Natural killer cell (primary cell): ENCODE measurements at regions not wholly inside any gene's neighbourhood (a gene's known extent, or its start where the extent isn't known, plus 50 kb on each side); places are given as distances from the start of the nearest gene placed in this dataset.
"Not testable (repeated sequence)": the region's sequence is repeated elsewhere in the genome, so short reads cannot be mapped to it uniquely, and the experiment has no call there.

Source experiments
- ATAC-seq, 3 donors: fragments of 150-1000 bp in 2 of 3; fragments of 200-7000 bp in 1 of 3; cut with Tn5 transposase; 1 replicate in 1 of 3; 2 replicates in 2 of 3; pipeline ENCODE4 v1.10.0; 2021; ENCODE audit warnings: mild to moderate bottlenecking in 2 of 3, moderate library complexity in 2 of 3
- DNase-seq, 2 donors: peaks; one replicate each; pipeline versions ENCODE4 v3.0.0 to v3.0.0-alpha.2; 2013 to 2021; ENCODE audit warnings: mixed read lengths in 1 of 2
- H3K27ac ChIP-seq: one replicate; pipeline ENCODE4 v1.5.1; 2013; ENCODE audit warnings: mild to moderate bottlenecking, low read length
- H3K27me3 ChIP-seq: one replicate; pipeline ENCODE4 v1.6.1; 2013; ENCODE audit warnings: low read length; ENCODE audit not compliant: control insufficient read depth, insufficient read depth
- H3K36me3 ChIP-seq: one replicate; pipeline ENCODE4 v1.6.1; 2013; ENCODE audit warnings: low read length; ENCODE audit not compliant: control insufficient read depth, insufficient read depth
- H3K4me1 ChIP-seq: one replicate; pipeline ENCODE4 v1.6.1; 2013; ENCODE audit warnings: low read length; ENCODE audit not compliant: control insufficient read depth, insufficient read depth
- H3K4me3 ChIP-seq: one replicate; pipeline ENCODE4 v1.5.1; 2013; ENCODE audit warnings: low read length
- H3K9me3 ChIP-seq: one replicate; pipeline ENCODE4 v1.6.1; 2013; ENCODE audit warnings: low read length; ENCODE audit not compliant: control insufficient read depth, insufficient read depth
- H3K27ac Mint-ChIP-seq, 2 donors: one replicate each; pipeline ENCODE4 v1.8.0; 2022; ENCODE audit warnings: mild to moderate bottlenecking in 2 of 2, mixed read lengths in 2 of 2, moderate library complexity in 1 of 2
- H3K27me3 Mint-ChIP-seq, 2 donors: one replicate each; pipeline ENCODE4 v1.8.0; 2022; ENCODE audit warnings: low read depth in 2 of 2, mixed read lengths in 2 of 2
- H3K36me3 Mint-ChIP-seq: one replicate; pipeline ENCODE4 v1.8.0; 2022; ENCODE audit warnings: mixed read lengths
- H3K4me1 Mint-ChIP-seq, 2 donors: one replicate each; pipeline ENCODE4 v1.8.0; 2022; ENCODE audit warnings: mixed read lengths in 2 of 2
- H3K4me3 Mint-ChIP-seq: one replicate; pipeline ENCODE4 v1.8.0; 2022; ENCODE audit warnings: mild to moderate bottlenecking, moderate library complexity, mixed read lengths
- H3K9me3 Mint-ChIP-seq, 2 donors: one replicate each; pipeline ENCODE4 v1.8.0; 2022; ENCODE audit warnings: mixed read lengths in 2 of 2
- WGBS: methylation state at CpG from one replicate; pipeline ENCODE4 v1.1.7; 2013; ENCODE audit warnings: missing lambda C conversion rate; ENCODE audit not compliant: insufficient coverage; 5-methylcytosine and 5-hydroxymethylcytosine counted together
- intact Hi-C: fragments of 100-400 bp; cut with micrococcal nuclease; formaldehyde crosslinking; loops from one replicate; pipeline ENCODE4 v1.14.2; 2022
- TF ChIP-seq, protein P1 (sequence below): fragments of 200-600 bp; IDR thresholded peaks from one replicate; pipeline ENCODE4 v1.8.0; 2022; ENCODE audit warnings: antibody characterized with exemption

DNA sequence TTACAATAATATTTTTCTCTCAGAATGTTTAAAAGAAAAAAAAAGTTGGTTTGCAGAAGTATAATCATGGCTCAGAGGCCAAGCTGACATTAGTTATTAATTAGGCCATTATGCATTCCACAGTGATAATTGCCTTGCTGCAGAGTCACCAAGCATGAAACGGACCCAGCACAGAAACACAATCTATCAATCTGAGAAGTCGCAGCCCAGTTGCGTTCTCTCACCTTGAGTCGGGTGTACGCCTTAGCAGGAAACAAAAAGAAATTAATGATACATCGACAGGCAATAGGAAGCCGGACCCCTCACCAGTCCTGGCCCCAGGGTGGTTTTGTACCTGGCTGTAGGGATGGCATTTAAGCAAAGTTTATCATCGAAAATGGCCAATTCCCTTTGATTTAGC is 129.7 kb downstream of the PHETA1 start:
- Histone ChIP-seq H3K4me3 (no peak overlapping the region), H3K4me1 (no peaks in the 10 kb centered on the region), H3K36me3 (no peaks in the 10 kb centered on the region), H3K9me3 (no peaks in the 10 kb centered on the region), H3K27me3 (no peaks in the 10 kb centered on the region), H3K27ac (no peak overlapping the region)
- no peak overlapping the region for H3K27ac Mint-ChIP-seq
- H3K4me1 Mint-ChIP-seq, result no peaks in the 10 kb centered on the region
- no peak overlapping the region for H3K4me3 Mint-ChIP-seq
- WGBS, result 85% methylated on average over 7 of the region's 8 CpGs
- TF ChIP-seq, protein P1, sequence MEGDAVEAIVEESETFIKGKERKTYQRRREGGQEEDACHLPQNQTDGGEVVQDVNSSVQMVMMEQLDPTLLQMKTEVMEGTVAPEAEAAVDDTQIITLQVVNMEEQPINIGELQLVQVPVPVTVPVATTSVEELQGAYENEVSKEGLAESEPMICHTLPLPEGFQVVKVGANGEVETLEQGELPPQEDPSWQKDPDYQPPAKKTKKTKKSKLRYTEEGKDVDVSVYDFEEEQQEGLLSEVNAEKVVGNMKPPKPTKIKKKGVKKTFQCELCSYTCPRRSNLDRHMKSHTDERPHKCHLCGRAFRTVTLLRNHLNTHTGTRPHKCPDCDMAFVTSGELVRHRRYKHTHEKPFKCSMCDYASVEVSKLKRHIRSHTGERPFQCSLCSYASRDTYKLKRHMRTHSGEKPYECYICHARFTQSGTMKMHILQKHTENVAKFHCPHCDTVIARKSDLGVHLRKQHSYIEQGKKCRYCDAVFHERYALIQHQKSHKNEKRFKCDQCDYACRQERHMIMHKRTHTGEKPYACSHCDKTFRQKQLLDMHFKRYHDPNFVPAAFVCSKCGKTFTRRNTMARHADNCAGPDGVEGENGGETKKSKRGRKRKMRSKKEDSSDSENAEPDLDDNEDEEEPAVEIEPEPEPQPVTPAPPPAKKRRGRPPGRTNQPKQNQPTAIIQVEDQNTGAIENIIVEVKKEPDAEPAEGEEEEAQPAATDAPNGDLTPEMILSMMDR, result no peak
- DNase-seq, result no peak
- ATAC-seq, result no peak
- H3K27me3 Mint-ChIP-seq, result peaks cover 3 to 14% of the 10 kb centered on the region in 2 donors
- no peaks in the 10 kb centered on the region for H3K9me3 Mint-ChIP-seq
- intact Hi-C loops, result no loop called here
- no peaks in the 10 kb centered on the region for H3K36me3 Mint-ChIP-seq

DNA sequence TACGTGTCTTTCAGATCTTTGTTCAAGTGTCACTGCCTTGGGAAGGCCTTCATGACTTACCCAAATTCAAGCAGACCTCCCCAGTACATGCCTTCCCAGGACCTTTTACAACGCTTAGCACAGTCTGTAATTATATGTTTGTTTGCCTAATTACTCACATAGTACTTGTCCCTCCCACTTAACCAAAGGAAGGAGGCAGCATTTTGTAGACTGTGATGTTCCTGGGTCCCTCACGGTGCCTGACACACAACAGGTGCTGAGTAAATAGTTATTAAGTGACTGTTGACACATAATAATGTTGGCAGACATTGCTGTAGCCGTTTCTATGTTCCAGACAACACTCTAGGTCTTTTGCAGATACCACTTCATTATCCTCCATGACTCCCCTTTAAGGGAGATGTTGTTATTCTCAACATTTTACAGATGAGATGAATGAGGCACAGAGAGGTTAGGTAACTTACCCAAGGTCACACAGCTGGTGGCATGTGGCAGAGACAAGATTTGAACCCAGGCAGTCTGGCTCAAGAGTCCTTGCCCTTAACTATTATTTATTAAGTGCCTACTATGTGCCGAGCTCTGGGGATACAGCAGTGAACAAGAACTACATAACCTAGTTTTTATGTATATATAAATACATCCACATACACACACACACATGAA is 130.7 kb downstream of the PHETA1 start:
- 79% methylated on average over 4 of the region's 5 CpGs for WGBS
- H3K27ac ChIP-seq, result no peak overlapping the region
- Mint-ChIP-seq H3K4me3 (no peak overlapping the region), H3K27ac (no peak overlapping the region), H3K9me3 (no peaks in the 10 kb centered on the region), H3K27me3 (peaks cover 6 to 14% of the 10 kb centered on the region in 2 donors), H3K4me1 (no peaks in the 10 kb centered on the region), H3K36me3 (no peaks in the 10 kb centered on the region)
- TF ChIP-seq, protein P1, result no peak
- H3K4me3 ChIP-seq, result no peak overlapping the region
- DNase-seq, result no peak
- no peaks in the 10 kb centered on the region for H3K9me3 ChIP-seq
- no peak for ATAC-seq
- no peaks in the 10 kb centered on the region for H3K4me1 ChIP-seq
- H3K36me3 ChIP-seq, result no peaks in the 10 kb centered on the region
- intact Hi-C loops, result no loop called here
- no peaks in the 10 kb centered on the region for H3K27me3 ChIP-seq

DNA sequence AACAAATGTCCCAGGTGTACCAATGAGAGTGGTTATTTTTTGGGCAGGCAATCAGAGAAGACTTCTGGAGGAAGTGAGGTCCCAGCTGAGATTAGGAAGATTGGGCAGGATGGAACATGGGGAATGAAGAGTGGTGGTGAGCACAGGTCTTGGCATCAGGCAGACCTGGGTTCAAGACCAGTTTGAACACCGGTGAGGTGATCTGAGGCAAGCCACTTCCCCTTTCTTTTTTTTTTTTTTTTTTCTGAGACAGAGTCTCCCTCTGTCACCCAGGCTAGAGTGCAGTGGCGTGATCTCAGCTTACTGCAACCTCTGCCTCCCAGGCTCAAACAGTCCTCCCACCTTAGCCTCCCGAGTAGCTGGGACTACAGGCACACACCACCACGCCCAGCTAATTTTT is 134.4 kb downstream of the PHETA1 start:
- H3K36me3 ChIP-seq, H3K27me3 Mint-ChIP-seq, H3K4me3 ChIP-seq, H3K9me3 Mint-ChIP-seq, H3K9me3 ChIP-seq, intact Hi-C loops, H3K4me1 ChIP-seq, DNase-seq, H3K4me1 Mint-ChIP-seq, H3K36me3 Mint-ChIP-seq, H3K4me3 Mint-ChIP-seq, H3K27me3 ChIP-seq, H3K27ac Mint-ChIP-seq, ATAC-seq, H3K27ac ChIP-seq: not testable (repeated sequence)
- 57% methylated on average over 2 of the region's 4 CpGs for WGBS

DNA sequence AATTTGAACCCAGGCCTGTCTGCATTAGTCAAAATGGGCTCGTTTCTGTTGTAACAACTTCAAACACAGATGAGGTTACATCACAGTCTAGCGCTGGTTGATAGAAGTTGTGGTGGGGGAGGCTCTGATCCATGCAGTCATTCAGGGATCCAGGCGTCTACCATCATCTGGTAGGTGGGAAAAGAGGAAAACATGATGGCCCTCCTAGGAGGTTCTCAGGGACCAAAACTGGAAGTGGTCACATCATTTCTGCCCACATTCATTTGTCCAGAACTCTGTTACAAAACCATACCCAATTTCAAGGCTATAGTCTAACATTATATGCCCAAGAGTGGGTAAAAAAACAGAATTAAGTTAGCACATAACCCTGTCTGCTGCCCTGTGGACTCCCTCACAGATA is 135.1 kb downstream of the PHETA1 start:
- Mint-ChIP-seq H3K4me1 (no peaks in the 10 kb centered on the region), H3K27ac (no peak overlapping the region), H3K9me3 (no peaks in the 10 kb centered on the region), H3K36me3 (no peaks in the 10 kb centered on the region), H3K4me3 (no peak overlapping the region), H3K27me3 (peaks cover 6 to 9% of the 10 kb centered on the region in 2 donors)
- WGBS, result 96% methylated on average over 3 of the region's 3 CpGs
- TF ChIP-seq, protein P1, result no peak
- DNase-seq, result no peak
- no peaks in the 10 kb centered on the region for H3K36me3 ChIP-seq
- H3K9me3 ChIP-seq, result no peaks in the 10 kb centered on the region
- no peak overlapping the region for H3K4me3 ChIP-seq
- ATAC-seq, result no peak
- H3K27ac ChIP-seq, result no peak overlapping the region
- intact Hi-C loops, result no loop called here
- H3K27me3 ChIP-seq, result no peaks in the 10 kb centered on the region
- H3K4me1 ChIP-seq, result no peaks in the 10 kb centered on the region
